GM23338 (cell line): ENCODE measurements at regions not wholly inside any gene's neighbourhood (a gene's known extent, or its start where the extent isn't known, plus 50 kb on each side); places are given as distances from the start of the nearest gene placed in this dataset. TPM values are rescaled to one million over a fixed set of nuclear protein-coding genes. Genes with fewer than 3 reads are reported as not detected.
A peak's percentile ranks its signal among the peaks of the same experiment; 100 is the strongest.

ENCODE experiments used
- ATAC-seq: fragments of 200-7000 bp; cut with Tn5 transposase; 3 replicates; pipeline ENCODE4 v1.9.1; 2020
- DNase-seq: peaks from one replicate; pipeline ENCODE4 v3.0.0-alpha.2; 2015; ENCODE audit warnings: low spot score
- H2AFZ ChIP-seq: fragments of 200-600 bp; sonication (generic); 2 replicates; pipeline ENCODE4 v1.8.0; 2016; ENCODE audit warnings: antibody characterized with exemption, mild to moderate bottlenecking, moderate library complexity
- H3F3A ChIP-seq: fragments of 200-600 bp; sonication (generic); replicated peaks from 2 replicates; pipeline ENCODE4 v1.8.0; 2017; ENCODE audit warnings: antibody characterized with exemption, mixed run types, low read depth
- H3K27ac ChIP-seq: fragments of 200-600 bp; sonication (generic); 2 replicates; pipeline ENCODE4 v1.6.1; 2016; ENCODE audit warnings: low read depth
- H3K27me3 ChIP-seq: fragments of 200-600 bp; sonication (generic); 2 replicates; pipeline ENCODE4 v1.8.0; 2016; ENCODE audit warnings: mild to moderate bottlenecking, mixed run types, moderate library complexity; ENCODE audit not compliant: insufficient read depth
- H3K36me3 ChIP-seq: fragments of 200-600 bp; sonication (generic); 2 replicates; pipeline ENCODE4 v1.8.0; 2016; ENCODE audit warnings: mild to moderate bottlenecking; ENCODE audit not compliant: insufficient read depth
- H3K4me1 ChIP-seq: fragments of 200-600 bp; sonication (generic); 2 replicates; pipeline ENCODE4 v1.8.0; 2016; ENCODE audit warnings: mild to moderate bottlenecking, moderate library complexity; ENCODE audit not compliant: insufficient read depth
- H3K4me2 ChIP-seq: fragments of 200-600 bp; sonication (generic); 2 replicates; pipeline ENCODE4 v1.7.1; 2017; ENCODE audit warnings: mixed run types
- H3K4me3 ChIP-seq: fragments of 200-600 bp; sonication (generic); 2 replicates; pipeline ENCODE4 v1.6.1; 2016; ENCODE audit warnings: mixed run types
- H3K79me2 ChIP-seq: fragments of 200-600 bp; sonication (generic); replicated peaks from 2 replicates; pipeline ENCODE4 v1.8.0; 2017; ENCODE audit warnings: mild to moderate bottlenecking; ENCODE audit not compliant: insufficient read depth
- H3K9me2 ChIP-seq: fragments of 200-600 bp; sonication (generic); 2 replicates; pipeline ENCODE4 v1.8.0; 2017; ENCODE audit not compliant: insufficient read depth
- H4K20me1 ChIP-seq: fragments of 200-600 bp; sonication (generic); replicated peaks from 2 replicates; pipeline ENCODE4 v1.8.0; 2017; ENCODE audit warnings: mild to moderate bottlenecking; ENCODE audit not compliant: insufficient read depth
- H3K27ac Mint-ChIP-seq: 2 replicates; pipeline ENCODE4 v1.8.0; 2020; ENCODE audit warnings: inconsistent platforms, mild to moderate bottlenecking, moderate library complexity, mixed read lengths
- H3K27me3 Mint-ChIP-seq: 3 replicates; pipeline ENCODE4 v1.8.0; 2022; ENCODE audit warnings: low read depth, mild to moderate bottlenecking, moderate library complexity, mixed read lengths, inconsistent platforms; ENCODE audit not compliant: insufficient read depth, poor library complexity
- H3K36me3 Mint-ChIP-seq: 3 replicates; pipeline ENCODE4 v1.8.0; 2021; ENCODE audit warnings: low read depth, mild to moderate bottlenecking, inconsistent platforms, moderate library complexity, mixed read lengths
- H3K4me1 Mint-ChIP-seq: 3 replicates; pipeline ENCODE4 v1.8.0; 2020; ENCODE audit warnings: mild to moderate bottlenecking, inconsistent platforms, mixed read lengths
- H3K4me3 Mint-ChIP-seq: 3 replicates; pipeline ENCODE4 v1.8.0; 2021; ENCODE audit warnings: moderate library complexity, mild to moderate bottlenecking, inconsistent platforms, mixed read lengths
- H3K9me3 Mint-ChIP-seq: 3 replicates; pipeline ENCODE4 v1.8.0; 2020; ENCODE audit warnings: moderate library complexity, mild to moderate bottlenecking, inconsistent platforms, mixed read lengths
- CREB1 ChIP-seq: fragments of 250-450 bp; sonication (Bioruptor Pico); IDR thresholded peaks from 2 replicates; pipeline ENCODE4 v1.5.0; 2020; ENCODE audit warnings: low read depth, mild to moderate bottlenecking, moderate library complexity
- JUNB ChIP-seq: IDR thresholded peaks from one replicate; pipeline ENCODE4 v1.6.1; 2016; ENCODE audit warnings: antibody characterized with exemption; ENCODE audit not compliant: unreplicated experiment
- small RNA-seq: library from RNA; depleted of rRNA; stranded (forward); fragments of <200 nt; gene quantifications from one replicate; pipeline ENCODE3, GENCODE V24; 2014; ENCODE audit warnings: low replicate concordance
- TF ChIP-seq, protein P1 (sequence below): fragments of 250-450 bp; sonication (Bioruptor Pico); IDR thresholded peaks from 2 replicates; pipeline ENCODE4 v1.5.0; 2020; ENCODE audit warnings: mild to moderate bottlenecking, moderate library complexity
- TF ChIP-seq, protein P2 (sequence below): IDR thresholded peaks from one replicate; pipeline ENCODE4 v1.6.1; 2018; ENCODE audit warnings: antibody characterized with exemption; ENCODE audit not compliant: unreplicated experiment

DNA sequence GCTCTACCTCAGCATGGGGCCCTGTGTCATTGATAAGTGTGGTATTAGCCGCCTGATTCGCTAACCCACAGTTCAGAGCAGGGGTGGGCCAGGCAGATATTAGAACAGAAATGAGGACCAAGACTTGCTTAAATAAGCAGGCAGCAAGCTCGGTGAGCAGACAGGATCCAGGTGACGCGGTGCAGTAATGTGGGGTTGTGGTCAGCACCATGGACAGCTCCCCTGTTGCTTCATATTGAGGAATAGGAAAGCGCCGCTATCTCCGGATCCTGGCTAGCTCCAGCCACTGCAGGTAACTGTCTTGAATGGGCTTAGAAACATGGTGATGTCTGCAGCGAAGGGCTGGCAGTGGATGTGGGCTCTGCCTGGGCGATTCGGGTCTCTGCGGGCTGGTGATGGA lies 51.3 kb upstream of the GPR26 start:
- Mint-ChIP-seq H3K36me3 (no peaks in the 10 kb centered on the region), H3K27me3 (no peaks in the 10 kb centered on the region), H3K27ac (no peak overlapping the region), H3K4me3 (no peak overlapping the region), H3K9me3 (no peaks in the 10 kb centered on the region), H3K4me1 (no peaks in the 10 kb centered on the region)
- 0 out of 2 replicates have a peak, but pooled peaks cover 2% of the 10 kb centered on the region for H3K9me2 ChIP-seq
- no peak overlapping the region for H3K27ac ChIP-seq
- no peak overlapping the region for H2AFZ ChIP-seq
- H3K4me3 ChIP-seq: no peak overlapping the region
- no peak overlapping the region for H3K4me2 ChIP-seq
- peaks cover 4% of the 10 kb centered on the region; the same call in 1 of the 2 replicates for H4K20me1 ChIP-seq
- no peaks in the 10 kb centered on the region for H3K27me3 ChIP-seq
- H3F3A ChIP-seq: no peaks in the 10 kb centered on the region
- ATAC-seq (peak; percentile 100), DNase-seq (peak; percentile 97)
- no peaks in the 10 kb centered on the region for H3K79me2 ChIP-seq
- H3K4me1 ChIP-seq: no peaks in the 10 kb centered on the region
- TF ChIP-seq, protein P1, sequence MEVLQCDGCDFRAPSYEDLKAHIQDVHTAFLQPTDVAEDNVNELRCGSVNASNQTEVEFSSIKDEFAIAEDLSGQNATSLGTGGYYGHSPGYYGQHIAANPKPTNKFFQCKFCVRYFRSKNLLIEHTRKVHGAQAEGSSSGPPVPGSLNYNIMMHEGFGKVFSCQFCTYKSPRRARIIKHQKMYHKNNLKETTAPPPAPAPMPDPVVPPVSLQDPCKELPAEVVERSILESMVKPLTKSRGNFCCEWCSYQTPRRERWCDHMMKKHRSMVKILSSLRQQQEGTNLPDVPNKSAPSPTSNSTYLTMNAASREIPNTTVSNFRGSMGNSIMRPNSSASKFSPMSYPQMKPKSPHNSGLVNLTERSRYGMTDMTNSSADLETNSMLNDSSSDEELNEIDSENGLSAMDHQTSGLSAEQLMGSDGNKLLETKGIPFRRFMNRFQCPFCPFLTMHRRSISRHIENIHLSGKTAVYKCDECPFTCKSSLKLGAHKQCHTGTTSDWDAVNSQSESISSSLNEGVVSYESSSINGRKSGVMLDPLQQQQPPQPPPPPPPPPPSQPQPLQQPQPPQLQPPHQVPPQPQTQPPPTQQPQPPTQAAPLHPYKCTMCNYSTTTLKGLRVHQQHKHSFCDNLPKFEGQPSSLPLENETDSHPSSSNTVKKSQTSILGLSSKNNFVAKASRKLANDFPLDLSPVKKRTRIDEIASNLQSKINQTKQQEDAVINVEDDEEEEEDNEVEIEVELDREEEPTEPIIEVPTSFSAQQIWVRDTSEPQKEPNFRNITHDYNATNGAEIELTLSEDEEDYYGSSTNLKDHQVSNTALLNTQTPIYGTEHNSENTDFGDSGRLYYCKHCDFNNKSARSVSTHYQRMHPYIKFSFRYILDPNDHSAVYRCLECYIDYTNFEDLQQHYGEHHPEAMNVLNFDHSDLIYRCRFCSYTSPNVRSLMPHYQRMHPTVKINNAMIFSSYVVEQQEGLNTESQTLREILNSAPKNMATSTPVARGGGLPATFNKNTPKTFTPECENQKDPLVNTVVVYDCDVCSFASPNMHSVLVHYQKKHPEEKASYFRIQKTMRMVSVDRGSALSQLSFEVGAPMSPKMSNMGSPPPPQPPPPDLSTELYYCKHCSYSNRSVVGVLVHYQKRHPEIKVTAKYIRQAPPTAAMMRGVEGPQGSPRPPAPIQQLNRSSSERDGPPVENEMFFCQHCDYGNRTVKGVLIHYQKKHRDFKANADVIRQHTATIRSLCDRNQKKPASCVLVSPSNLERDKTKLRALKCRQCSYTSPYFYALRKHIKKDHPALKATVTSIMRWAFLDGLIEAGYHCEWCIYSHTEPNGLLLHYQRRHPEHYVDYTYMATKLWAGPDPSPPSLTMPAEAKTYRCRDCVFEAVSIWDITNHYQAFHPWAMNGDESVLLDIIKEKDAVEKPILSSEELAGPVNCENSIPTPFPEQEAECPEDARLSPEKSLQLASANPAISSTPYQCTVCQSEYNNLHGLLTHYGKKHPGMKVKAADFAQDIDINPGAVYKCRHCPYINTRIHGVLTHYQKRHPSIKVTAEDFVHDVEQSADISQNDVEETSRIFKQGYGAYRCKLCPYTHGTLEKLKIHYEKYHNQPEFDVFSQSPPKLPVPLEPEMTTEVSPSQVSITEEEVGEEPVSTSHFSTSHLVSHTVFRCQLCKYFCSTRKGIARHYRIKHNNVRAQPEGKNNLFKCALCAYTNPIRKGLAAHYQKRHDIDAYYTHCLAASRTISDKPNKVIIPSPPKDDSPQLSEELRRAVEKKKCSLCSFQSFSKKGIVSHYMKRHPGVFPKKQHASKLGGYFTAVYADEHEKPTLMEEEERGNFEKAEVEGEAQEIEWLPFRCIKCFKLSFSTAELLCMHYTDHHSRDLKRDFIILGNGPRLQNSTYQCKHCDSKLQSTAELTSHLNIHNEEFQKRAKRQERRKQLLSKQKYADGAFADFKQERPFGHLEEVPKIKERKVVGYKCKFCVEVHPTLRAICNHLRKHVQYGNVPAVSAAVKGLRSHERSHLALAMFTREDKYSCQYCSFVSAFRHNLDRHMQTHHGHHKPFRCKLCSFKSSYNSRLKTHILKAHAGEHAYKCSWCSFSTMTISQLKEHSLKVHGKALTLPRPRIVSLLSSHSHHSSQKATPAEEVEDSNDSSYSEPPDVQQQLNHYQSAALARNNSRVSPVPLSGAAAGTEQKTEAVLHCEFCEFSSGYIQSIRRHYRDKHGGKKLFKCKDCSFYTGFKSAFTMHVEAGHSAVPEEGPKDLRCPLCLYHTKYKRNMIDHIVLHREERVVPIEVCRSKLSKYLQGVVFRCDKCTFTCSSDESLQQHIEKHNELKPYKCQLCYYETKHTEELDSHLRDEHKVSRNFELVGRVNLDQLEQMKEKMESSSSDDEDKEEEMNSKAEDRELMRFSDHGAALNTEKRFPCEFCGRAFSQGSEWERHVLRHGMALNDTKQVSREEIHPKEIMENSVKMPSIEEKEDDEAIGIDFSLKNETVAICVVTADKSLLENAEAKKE (CRISPR knock-in tag): peak; percentile 63; the same call in 1 of the 2 replicates
- peak; percentile 47; the same call in 1 of the 2 replicates for TF ChIP-seq CREB1 (CRISPR knock-in tag)
- TF ChIP-seq, protein P2, sequence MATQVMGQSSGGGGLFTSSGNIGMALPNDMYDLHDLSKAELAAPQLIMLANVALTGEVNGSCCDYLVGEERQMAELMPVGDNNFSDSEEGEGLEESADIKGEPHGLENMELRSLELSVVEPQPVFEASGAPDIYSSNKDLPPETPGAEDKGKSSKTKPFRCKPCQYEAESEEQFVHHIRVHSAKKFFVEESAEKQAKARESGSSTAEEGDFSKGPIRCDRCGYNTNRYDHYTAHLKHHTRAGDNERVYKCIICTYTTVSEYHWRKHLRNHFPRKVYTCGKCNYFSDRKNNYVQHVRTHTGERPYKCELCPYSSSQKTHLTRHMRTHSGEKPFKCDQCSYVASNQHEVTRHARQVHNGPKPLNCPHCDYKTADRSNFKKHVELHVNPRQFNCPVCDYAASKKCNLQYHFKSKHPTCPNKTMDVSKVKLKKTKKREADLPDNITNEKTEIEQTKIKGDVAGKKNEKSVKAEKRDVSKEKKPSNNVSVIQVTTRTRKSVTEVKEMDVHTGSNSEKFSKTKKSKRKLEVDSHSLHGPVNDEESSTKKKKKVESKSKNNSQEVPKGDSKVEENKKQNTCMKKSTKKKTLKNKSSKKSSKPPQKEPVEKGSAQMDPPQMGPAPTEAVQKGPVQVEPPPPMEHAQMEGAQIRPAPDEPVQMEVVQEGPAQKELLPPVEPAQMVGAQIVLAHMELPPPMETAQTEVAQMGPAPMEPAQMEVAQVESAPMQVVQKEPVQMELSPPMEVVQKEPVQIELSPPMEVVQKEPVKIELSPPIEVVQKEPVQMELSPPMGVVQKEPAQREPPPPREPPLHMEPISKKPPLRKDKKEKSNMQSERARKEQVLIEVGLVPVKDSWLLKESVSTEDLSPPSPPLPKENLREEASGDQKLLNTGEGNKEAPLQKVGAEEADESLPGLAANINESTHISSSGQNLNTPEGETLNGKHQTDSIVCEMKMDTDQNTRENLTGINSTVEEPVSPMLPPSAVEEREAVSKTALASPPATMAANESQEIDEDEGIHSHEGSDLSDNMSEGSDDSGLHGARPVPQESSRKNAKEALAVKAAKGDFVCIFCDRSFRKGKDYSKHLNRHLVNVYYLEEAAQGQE: peak; percentile 99
- TF ChIP-seq JUNB: no peak
- H3K36me3 ChIP-seq: no peaks in the 10 kb centered on the region

Small RNA genes in the stretch of these regions (small RNA-seq; reads per million reads assigned to genes)
- not detected for gene AL160290.3
